Stomach smooth muscle (tissue), 2 donors: ENCODE measurements at regions not wholly inside any gene's neighbourhood (a gene's known extent, or its start where the extent isn't known, plus 50 kb on each side); places are given as distances from the start of the nearest gene placed in this dataset.

Experiments
- H3K27ac ChIP-seq: one replicate; pipeline ENCODE4 v1.7.0; 2013; ENCODE audit warnings: mild to moderate bottlenecking, low read length, inconsistent platforms
- H3K27me3 ChIP-seq, 2 donors: one replicate each; pipeline ENCODE4 v1.7.0; 2013; ENCODE audit warnings: low read length in 2 of 2; ENCODE audit not compliant: insufficient read depth in 2 of 2, control insufficient read depth in 1 of 2
- H3K36me3 ChIP-seq, 2 donors: one replicate each; pipeline ENCODE4 v1.7.0; 2013; ENCODE audit warnings: low read length in 2 of 2; ENCODE audit not compliant: control insufficient read depth in 2 of 2, insufficient read depth in 2 of 2
- H3K4me1 ChIP-seq: one replicate; pipeline ENCODE4 v1.7.0; 2013; ENCODE audit warnings: low read length; ENCODE audit not compliant: control insufficient read depth, insufficient read depth
- H3K4me3 ChIP-seq, 2 donors: one replicate each; pipeline ENCODE4 v1.7.0; 2013; ENCODE audit warnings: low read length in 2 of 2
- H3K9ac ChIP-seq, 2 donors: one replicate each; pipeline ENCODE4 v1.7.0; 2013; ENCODE audit warnings: low read length in 2 of 2, mild to moderate bottlenecking in 1 of 2
- H3K9me3 ChIP-seq, 2 donors: one replicate each; pipeline ENCODE4 v1.7.0; 2013; ENCODE audit warnings: low read length in 2 of 2; ENCODE audit not compliant: control insufficient read depth in 2 of 2
- donor health status: healthy.
- donor health status: Pancreatic carcinoma.

- peaks cover 2 to 9% of the 10 kb centered on the region in 2 donors for H3K9me3 ChIP-seq
- peaks cover 2% of the 10 kb centered on the region for H3K4me1 ChIP-seq
- no peak overlapping the region for H3K9ac ChIP-seq
- no peaks in the 10 kb centered on the region for H3K27me3 ChIP-seq
- H3K36me3 ChIP-seq, result no peaks in the 10 kb centered on the region
- H3K4me3 ChIP-seq, result no peak overlapping the region
- H3K27ac ChIP-seq, result no peak overlapping the region
Observed at GRCh38 chr6:132003516-132004178, 52.5 kb upstream of the CCN2 start.
